ENCODE measurements at regions not wholly inside any gene's neighbourhood (a gene's known extent, or its start where the extent isn't known, plus 50 kb on each side); places are given as distances from the start of the nearest gene placed in this dataset.

- Histone ChIP-seq H3K4me1 (replicated peaks in 1 of 2) (no peaks in the 10 kb centered on the region), H3K4me3 (no peak overlapping the region), H3K27ac (no peak overlapping the region)
- ATAC-seq (replicated peaks in 6 of 8) = no peak
- WGBS, 10 experiments = 80 to 100% (median 88%) methylated on average over 1 of the region's 1 CpG; no CpG with 5 or more reads in 7 of the 10 experiments
- in situ Hi-C loops (cut with MboI; ENCODE audit: low pct_unique_long_range_greater_than_20kb in 2 of 9, low sequenced_read_pairs in 9 of 9, unreplicated experiment in 9 of 9) = no loop called here
Measured at GRCh38 chr2:220302756-220303155, 675.3 kb downstream of the SLC4A3 start.

DNA sequence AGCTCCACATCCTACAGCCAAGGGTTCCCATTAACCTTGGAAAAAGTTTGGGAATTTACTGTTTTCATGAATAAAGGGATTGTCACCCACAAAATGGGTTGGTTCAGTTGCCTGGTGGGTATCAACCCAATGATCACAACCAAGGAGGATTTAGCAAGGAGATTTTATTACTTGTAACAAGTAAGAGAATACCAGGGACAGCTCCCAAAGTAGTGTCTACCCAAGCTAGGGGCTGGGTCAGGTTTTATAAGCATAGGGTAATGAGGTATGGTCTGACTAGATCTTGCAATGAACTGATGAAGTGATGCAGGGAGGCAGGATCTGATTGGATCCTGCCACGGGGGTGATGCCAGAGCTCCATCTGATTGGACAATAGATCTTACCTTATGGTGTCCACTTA is 681.8 kb downstream of the SLC4A3 start:
- Histone ChIP-seq H3K27ac (no peak overlapping the region), H3K4me1 (replicated peaks in 1 of 2) (no peaks in the 10 kb centered on the region), H3K4me3 (no peak overlapping the region)
- in situ Hi-C loops (cut with MboI; ENCODE audit: low pct_unique_long_range_greater_than_20kb in 2 of 9, low sequenced_read_pairs in 9 of 9, unreplicated experiment in 9 of 9) = no loop called here
- ATAC-seq (replicated peaks in 6 of 8) = no peak
- 0 to 100% (median 50%) methylated on average over 1 of the region's 1 CpG; no CpG with 5 or more reads in 3 of the 10 experiments for WGBS, 10 experiments

DNA sequence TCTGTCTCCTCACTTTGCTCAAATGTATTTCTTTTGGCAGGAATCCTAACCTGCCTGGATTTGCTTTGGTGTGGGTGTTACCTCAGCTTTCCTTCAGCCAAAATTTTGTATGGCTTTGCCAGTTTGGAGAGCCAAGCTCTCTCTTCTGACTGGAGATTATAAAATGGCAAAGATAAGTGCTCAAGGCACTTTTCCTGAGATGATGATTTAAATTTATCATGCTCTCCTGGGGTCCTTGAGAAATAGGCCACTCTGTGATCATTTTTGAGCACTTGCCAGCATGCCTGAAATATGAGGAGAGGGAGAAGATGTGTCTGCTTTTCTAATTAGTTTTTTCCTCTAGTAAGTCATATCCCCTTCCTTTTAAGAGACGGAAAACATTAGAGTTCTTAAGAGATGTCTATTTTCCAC is 683.0 kb downstream of the SLC4A3 start:
- H3K4me3 ChIP-seq = no peak overlapping the region
- no peak for ATAC-seq (replicated peaks in 6 of 8)
- no peaks in the 10 kb centered on the region for H3K4me1 ChIP-seq (replicated peaks in 1 of 2)
- in situ Hi-C loops (cut with MboI; ENCODE audit: low pct_unique_long_range_greater_than_20kb in 2 of 9, low sequenced_read_pairs in 9 of 9, unreplicated experiment in 9 of 9) = no loop called here
- WGBS, 10 experiments = 60 to 100% (median 100%) methylated on average over 1 of the region's 1 CpG; no CpG with 5 or more reads in 2 of the 10 experiments
- H3K27ac ChIP-seq = no peak overlapping the region

DNA sequence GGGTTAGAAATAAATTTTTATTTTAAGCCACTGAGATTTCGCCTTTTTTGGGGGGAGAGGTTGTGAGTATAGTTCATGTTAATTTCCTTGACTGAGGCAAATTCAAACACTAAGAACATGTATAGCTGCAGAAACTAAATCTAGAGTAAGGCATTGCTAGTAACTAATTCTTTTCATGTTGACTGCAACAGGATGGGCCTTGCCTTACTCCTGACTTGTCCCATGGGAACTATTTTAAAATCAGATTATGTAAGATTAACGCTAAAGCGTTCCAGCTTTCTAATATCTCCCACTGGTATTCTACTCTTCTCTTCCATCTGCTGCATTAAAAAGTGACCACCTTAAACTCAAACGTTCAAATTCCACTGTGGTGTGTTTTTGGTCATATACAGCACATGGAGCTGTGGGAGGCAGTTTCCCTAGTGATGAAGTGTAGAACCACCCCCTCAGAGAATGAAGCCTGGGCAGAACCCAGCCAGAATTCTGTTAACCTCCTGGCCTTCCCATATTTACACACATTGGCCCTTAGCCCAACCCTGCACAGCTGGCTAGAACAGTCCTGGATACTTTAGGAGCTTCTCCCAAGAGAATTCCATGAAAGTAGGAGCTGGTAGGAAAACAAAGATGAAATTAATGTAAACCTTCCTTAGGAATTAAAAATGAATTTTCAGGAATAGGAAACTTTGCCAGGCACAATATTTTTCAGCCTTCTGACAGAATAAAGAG is 687.8 kb downstream of the SLC4A3 start:
- WGBS, 10 experiments = 48 to 100% (median 70%) methylated on average over 1 to 4 of the region's 4 CpGs; no CpG with 5 or more reads in 1 of the 10 experiments
- peaks cover 0 to 3% of the 10 kb centered on the region in 2 donors for H3K4me1 ChIP-seq (replicated peaks in 1 of 2)
- peak in 1 of 8 experiments; percentile 63 for ATAC-seq (replicated peaks in 6 of 8)
- in situ Hi-C loops (cut with MboI; ENCODE audit: low pct_unique_long_range_greater_than_20kb in 2 of 9, low sequenced_read_pairs in 9 of 9, unreplicated experiment in 9 of 9) = no loop called here
- no peak overlapping the region for H3K4me3 ChIP-seq
- H3K27ac ChIP-seq = no peak overlapping the region

DNA sequence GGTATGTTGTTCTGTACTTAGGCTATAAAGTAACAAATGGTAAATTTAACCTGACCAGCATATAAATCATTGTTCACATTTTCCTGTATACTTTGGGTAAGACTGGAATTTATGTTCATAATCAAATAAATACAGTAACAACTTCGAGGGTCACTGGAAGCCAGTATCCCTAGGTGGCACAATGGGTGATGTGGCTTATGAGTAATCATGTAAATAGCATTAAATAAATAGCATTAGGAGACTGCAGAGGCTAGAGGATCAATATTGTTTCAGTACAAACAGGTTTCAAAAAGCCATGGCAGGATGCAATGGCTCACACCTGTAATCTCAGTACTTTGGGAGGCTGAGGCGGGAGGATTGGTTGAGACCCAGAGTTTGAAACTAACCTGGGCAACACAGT is 690.6 kb downstream of the SLC4A3 start:
- H3K4me1 ChIP-seq (replicated peaks in 1 of 2) = peaks cover 0 to 3% of the 10 kb centered on the region in 2 donors
- ATAC-seq (replicated peaks in 6 of 8) = no peak
- in situ Hi-C loops (cut with MboI; ENCODE audit: low pct_unique_long_range_greater_than_20kb in 2 of 9, low sequenced_read_pairs in 9 of 9, unreplicated experiment in 9 of 9) = no loop called here
- WGBS, 10 experiments = 57 to 100% (median 88%) methylated on average over 1 to 2 of the region's 2 CpGs; no CpG with 5 or more reads in 3 of the 10 experiments
- no peak overlapping the region for H3K27ac ChIP-seq
- H3K4me3 ChIP-seq = no peak overlapping the region

DNA sequence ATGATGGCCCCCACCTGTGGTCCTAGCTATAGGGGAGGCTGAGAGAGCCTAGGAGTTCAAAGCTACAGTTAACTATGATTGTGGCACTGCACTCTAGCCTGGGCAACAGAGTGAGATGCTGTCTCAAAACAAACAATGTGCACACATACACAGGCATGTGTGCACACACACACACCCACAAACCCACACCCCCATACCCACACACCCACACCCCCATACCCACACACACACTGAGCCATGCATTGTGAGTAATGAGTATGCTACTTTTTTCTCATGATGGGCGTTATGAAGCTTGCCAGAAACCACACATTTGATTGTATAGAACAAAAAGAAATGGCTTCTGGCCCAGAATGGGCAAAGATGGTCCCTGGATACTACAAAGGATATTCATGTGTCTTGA is 691.1 kb downstream of the SLC4A3 start:
- H3K4me3 ChIP-seq = no peak overlapping the region
- in situ Hi-C loops (cut with MboI; ENCODE audit: low pct_unique_long_range_greater_than_20kb in 2 of 9, low sequenced_read_pairs in 9 of 9, unreplicated experiment in 9 of 9) = no loop called here
- 0 to 100% (median 46%) methylated on average over 1 of the region's 1 CpG; no CpG with 5 or more reads in 6 of the 10 experiments for WGBS, 10 experiments
- ATAC-seq (replicated peaks in 6 of 8) = no peak
- H3K27ac ChIP-seq = no peak overlapping the region
- peaks cover 0 to 3% of the 10 kb centered on the region in 2 donors for H3K4me1 ChIP-seq (replicated peaks in 1 of 2)

DNA sequence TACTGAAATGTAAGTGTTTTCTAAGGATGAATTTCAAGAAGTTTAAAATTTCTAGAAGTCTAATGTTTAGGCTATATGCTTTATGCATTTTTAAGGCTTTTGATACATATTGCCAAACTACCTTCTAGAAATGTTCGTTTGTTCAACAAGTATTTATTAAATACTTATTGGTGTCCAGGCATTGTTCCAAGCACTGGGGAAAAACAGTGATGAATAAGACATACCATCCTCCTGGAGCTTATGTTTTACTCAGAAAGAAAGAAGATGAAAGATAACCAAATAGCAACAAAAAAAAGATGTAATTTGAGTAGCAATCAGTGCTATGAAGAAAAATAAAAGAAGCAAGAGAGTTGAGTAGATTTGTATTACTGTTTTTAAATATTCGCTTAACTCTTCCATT is 692.9 kb downstream of the SLC4A3 start:
- Histone ChIP-seq H3K4me3 (no peak overlapping the region), H3K4me1 (replicated peaks in 1 of 2) (peaks cover 0 to 3% of the 10 kb centered on the region in 2 donors), H3K27ac (no peak overlapping the region)
- in situ Hi-C loops (cut with MboI; ENCODE audit: low pct_unique_long_range_greater_than_20kb in 2 of 9, low sequenced_read_pairs in 9 of 9, unreplicated experiment in 9 of 9) = no loop called here
- ATAC-seq (replicated peaks in 6 of 8) = no peak
- WGBS, 10 experiments = 45 to 80% (median 57%) methylated on average over 2 of the region's 2 CpGs

GRCh38 chr2:220332886-220333285 is 705.5 kb downstream of the SLC4A3 start:
- WGBS, 10 experiments = 11 to 100% (median 63%) methylated on average over 1 of the region's 1 CpG; no CpG with 5 or more reads in 1 of the 10 experiments
- in situ Hi-C loops (cut with MboI; ENCODE audit: low pct_unique_long_range_greater_than_20kb in 2 of 9, low sequenced_read_pairs in 9 of 9, unreplicated experiment in 9 of 9) = no loop called here
- Histone ChIP-seq H3K4me3 (no peak overlapping the region), H3K4me1 (replicated peaks in 1 of 2) (no peaks in the 10 kb centered on the region), H3K27ac (no peak overlapping the region)
- ATAC-seq (replicated peaks in 6 of 8) = no peak

DNA sequence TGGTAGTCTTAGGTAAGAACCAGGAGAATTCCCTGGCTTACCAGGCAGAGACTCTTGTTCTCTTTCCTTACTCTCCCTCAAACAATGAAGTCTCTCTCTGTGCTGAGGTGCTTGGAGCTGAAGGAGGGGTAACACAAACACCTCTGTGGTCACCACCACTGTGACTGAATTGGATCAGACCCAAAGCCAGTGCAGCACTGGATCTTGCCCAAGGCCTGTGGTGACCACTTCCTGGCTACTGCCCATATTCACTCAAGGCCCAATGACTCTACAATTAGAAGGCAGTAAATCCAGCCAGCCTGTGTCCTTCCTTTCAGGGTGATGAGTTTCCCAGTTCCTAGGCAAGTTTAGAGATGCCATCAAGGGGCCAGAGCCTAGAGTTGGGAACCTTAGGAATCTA is 706.8 kb downstream of the SLC4A3 start:
- no peak overlapping the region for H3K4me3 ChIP-seq
- H3K27ac ChIP-seq = no peak overlapping the region
- no peaks in the 10 kb centered on the region for H3K4me1 ChIP-seq (replicated peaks in 1 of 2)
- ATAC-seq (replicated peaks in 6 of 8) = no peak
- in situ Hi-C loops (cut with MboI; ENCODE audit: low pct_unique_long_range_greater_than_20kb in 2 of 9, low sequenced_read_pairs in 9 of 9, unreplicated experiment in 9 of 9) = no loop called here

GRCh38 chr2:220334871-220335590 is 707.6 kb downstream of the SLC4A3 start:
- Histone ChIP-seq H3K4me1 (replicated peaks in 1 of 2) (no peaks in the 10 kb centered on the region), H3K4me3 (no peak overlapping the region), H3K27ac (no peak overlapping the region)
- 54 to 100% (median 86%) methylated on average over 1 to 3 of the region's 4 CpGs; no CpG with 5 or more reads in 4 of the 10 experiments for WGBS, 10 experiments
- in situ Hi-C loops (cut with MboI; ENCODE audit: low pct_unique_long_range_greater_than_20kb in 2 of 9, low sequenced_read_pairs in 9 of 9, unreplicated experiment in 9 of 9) = no loop called here
- ATAC-seq (replicated peaks in 6 of 8) = no peak

GRCh38 chr2:220335591-220335915 is 708.1 kb downstream of the SLC4A3 start:
- ATAC-seq (replicated peaks in 6 of 8) = no peak
- Histone ChIP-seq H3K4me3 (no peak overlapping the region), H3K27ac (no peak overlapping the region), H3K4me1 (replicated peaks in 1 of 2) (no peaks in the 10 kb centered on the region)
- WGBS, 10 experiments = 85 to 100% (median 92%) methylated on average over 1 to 4 of the region's 4 CpGs; no CpG with 5 or more reads in 4 of the 10 experiments
- in situ Hi-C loops (cut with MboI; ENCODE audit: low pct_unique_long_range_greater_than_20kb in 2 of 9, low sequenced_read_pairs in 9 of 9, unreplicated experiment in 9 of 9) = no loop called here

DNA sequence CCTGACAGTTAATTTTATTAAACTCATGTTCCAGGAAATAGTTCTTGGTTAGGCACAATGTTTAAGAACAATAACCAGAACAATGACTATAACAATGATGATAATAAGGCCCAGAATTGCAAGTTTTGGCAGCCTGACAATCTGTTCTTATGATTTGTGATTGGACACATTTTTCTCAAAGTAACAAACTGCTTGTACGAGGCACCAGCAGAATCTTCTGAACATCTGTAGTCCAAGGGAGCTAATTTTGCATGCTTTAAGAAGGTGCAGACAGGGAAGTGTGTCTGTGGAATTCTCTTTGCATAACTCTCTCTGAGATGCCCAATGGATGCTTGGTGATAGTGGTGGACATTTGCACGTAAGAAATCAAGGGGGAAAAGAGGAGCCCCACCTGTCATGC is 709.3 kb downstream of the SLC4A3 start:
- Histone ChIP-seq H3K4me3 (no peak overlapping the region), H3K4me1 (replicated peaks in 1 of 2) (no peaks in the 10 kb centered on the region), H3K27ac (no peak overlapping the region)
- in situ Hi-C loops (cut with MboI; ENCODE audit: low pct_unique_long_range_greater_than_20kb in 2 of 9, low sequenced_read_pairs in 9 of 9, unreplicated experiment in 9 of 9) = no loop called here
- WGBS, 10 experiments = 0 to 60% (median 14%) methylated on average over 1 to 2 of the region's 2 CpGs; no CpG with 5 or more reads in 1 of the 10 experiments
- no peak for ATAC-seq (replicated peaks in 6 of 8)

GRCh38 chr2:220337611-220338440 is 710.4 kb downstream of the SLC4A3 start:
- H3K4me1 ChIP-seq (replicated peaks in 1 of 2) = no peaks in the 10 kb centered on the region
- H3K4me3 ChIP-seq = no peak overlapping the region
- 15 to 80% (median 60%) methylated on average over 1 to 2 of the region's 2 CpGs; no CpG with 5 or more reads in 1 of the 10 experiments for WGBS, 10 experiments
- in situ Hi-C loops (cut with MboI; ENCODE audit: low pct_unique_long_range_greater_than_20kb in 2 of 9, low sequenced_read_pairs in 9 of 9, unreplicated experiment in 9 of 9) = no loop called here
- H3K27ac ChIP-seq = no peak overlapping the region
- ATAC-seq (replicated peaks in 6 of 8) = no peak

Data from motor neuron (in vitro differentiated cells).